GM23248 (cell line): ENCODE measurements at regions not wholly inside any gene's neighbourhood (a gene's known extent, or its start where the extent isn't known, plus 50 kb on each side); places are given as distances from the start of the nearest gene placed in this dataset.
A peak's percentile ranks its signal among the peaks of the same experiment; 100 is the strongest.

Experiments
- DNase-seq: peaks from one replicate; pipeline ENCODE4 v3.0.0-alpha.2; 2015
- H2AFZ ChIP-seq: fragments of 200-600 bp; sonication (generic); 2 replicates; pipeline ENCODE4 v1.6.1; 2016; ENCODE audit warnings: antibody characterized with exemption
- H3F3A ChIP-seq: fragments of 200-600 bp; sonication (generic); 2 replicates; pipeline ENCODE4 v1.6.1; 2016; ENCODE audit warnings: mild to moderate bottlenecking, antibody characterized with exemption, mixed run types; ENCODE audit not compliant: insufficient read depth
- H3K27ac ChIP-seq: fragments of 200-600 bp; sonication (generic); 2 replicates; pipeline ENCODE4 v1.5.1; 2016; ENCODE audit warnings: mild to moderate bottlenecking
- H3K27me3 ChIP-seq: fragments of 200-600 bp; sonication (generic); replicated peaks from 2 replicates; pipeline ENCODE4 v1.6.1; 2016; ENCODE audit warnings: mild to moderate bottlenecking; ENCODE audit not compliant: insufficient read depth
- H3K36me3 ChIP-seq: fragments of 200-600 bp; sonication (generic); 2 replicates; pipeline ENCODE4 v1.6.1; 2016; ENCODE audit warnings: low read depth, mild to moderate bottlenecking
- H3K4me1 ChIP-seq: fragments of 200-600 bp; sonication (generic); 2 replicates; pipeline ENCODE4 v1.6.1; 2016; ENCODE audit warnings: mild to moderate bottlenecking; ENCODE audit not compliant: insufficient read depth
- H3K4me2 ChIP-seq: fragments of 200-600 bp; sonication (generic); one replicate; pipeline ENCODE4 v1.6.1; 2016; ENCODE audit warnings: mild to moderate bottlenecking; ENCODE audit not compliant: unreplicated experiment
- H3K4me3 ChIP-seq: fragments of 200-600 bp; sonication (generic); 2 replicates; pipeline ENCODE4 v1.5.1; 2016; ENCODE audit warnings: mild to moderate bottlenecking
- H3K79me2 ChIP-seq: fragments of 200-600 bp; sonication (generic); 2 replicates; pipeline ENCODE4 v1.6.1; 2016; ENCODE audit warnings: mild to moderate bottlenecking; ENCODE audit not compliant: insufficient read depth
- H3K9ac ChIP-seq: fragments of 200-600 bp; sonication (generic); 2 replicates; pipeline ENCODE4 v1.6.1; 2016; ENCODE audit warnings: mild to moderate bottlenecking
- H3K9me2 ChIP-seq: fragments of 200-600 bp; sonication (generic); 2 replicates; pipeline ENCODE4 v1.6.1; 2016; ENCODE audit warnings: mixed run types, mild to moderate bottlenecking, moderate library complexity; ENCODE audit not compliant: insufficient read depth
- H3K9me3 ChIP-seq: fragments of 200-600 bp; sonication (generic); one replicate; pipeline ENCODE4 v1.6.1; 2017; ENCODE audit warnings: low read depth
- H4K20me1 ChIP-seq: fragments of 200-600 bp; sonication (generic); 2 replicates; pipeline ENCODE4 v1.6.0; 2016; ENCODE audit not compliant: insufficient read depth
- EZH2 ChIP-seq: fragments of 200-600 bp; sonication (generic); IDR thresholded peaks from 2 replicates; pipeline ENCODE4 v1.6.1; 2018; ENCODE audit warnings: antibody characterized with exemption, mild to moderate bottlenecking; ENCODE audit not compliant: insufficient read depth, poor library complexity, severe bottlenecking
- EZH2phosphoT487 ChIP-seq: fragments of 200-600 bp; sonication (generic); IDR thresholded peaks from 2 replicates; pipeline ENCODE4 v1.6.1; 2018; ENCODE audit warnings: antibody characterized with exemption, moderate library complexity, mild to moderate bottlenecking, low read depth; ENCODE audit not compliant: insufficient read depth
- WGBS, 2 experiments: methylation state at CpG; one replicate each; pipeline ENCODE4 v1.1.6; 2015 to 2017; ENCODE audit warnings: low lambda C conversion rate in 2 of 2, low coverage in 1 of 2; ENCODE audit errors: missing lambda C conversion rate in 2 of 2; 5-methylcytosine and 5-hydroxymethylcytosine counted together
- in situ Hi-C: fragments of 300-500 bp; cut with MboI; formaldehyde crosslinking; loops from 2 replicates; pipeline ENCODE4 v1.15.0; 2020

DNA sequence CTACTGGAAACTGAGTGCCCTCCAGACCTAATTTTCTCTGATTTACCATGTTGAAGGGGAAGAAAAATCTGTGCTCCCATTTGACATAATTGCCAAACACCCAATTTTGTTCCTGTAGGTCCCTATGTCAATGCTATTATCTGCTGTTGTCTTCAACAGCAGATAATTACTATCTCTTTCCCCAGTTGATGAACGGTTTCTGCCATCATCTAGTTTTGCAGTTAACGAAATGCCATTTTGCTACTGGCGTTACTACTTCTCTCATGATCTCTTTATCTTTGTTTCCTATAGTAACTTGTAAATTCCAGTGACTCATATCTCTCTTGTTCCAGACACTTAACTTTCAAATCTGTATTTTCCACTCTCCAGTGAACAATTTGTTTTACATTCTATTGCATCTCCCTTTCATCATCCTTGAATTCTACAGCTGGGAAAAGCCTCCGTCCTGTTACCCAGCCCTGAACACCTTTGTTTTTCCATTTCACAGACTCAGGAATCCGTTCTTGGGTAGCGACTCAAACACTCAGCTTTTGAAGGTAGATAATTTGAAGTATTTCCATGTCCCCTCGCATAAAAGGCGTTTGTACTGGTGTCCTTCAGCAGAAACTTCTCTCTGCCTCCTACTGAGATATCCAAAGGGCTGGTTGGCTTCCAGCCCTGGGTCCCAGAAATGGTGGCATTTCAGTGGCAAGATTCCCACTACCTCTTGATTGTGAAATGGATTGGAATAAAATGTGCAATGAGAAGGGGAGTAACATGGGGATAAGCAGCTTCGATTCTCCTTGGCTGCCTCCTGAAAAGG lies 111.7 kb downstream of the FOXB1 start:
- Histone ChIP-seq H3K4me2 (no peak overlapping the region), H4K20me1 (no peaks in the 10 kb centered on the region), H3K27ac (no peak overlapping the region), H3K36me3 (no peaks in the 10 kb centered on the region), H3K4me3 (no peak overlapping the region), H2AFZ (no peak overlapping the region), H3K9me2 (no peaks in the 10 kb centered on the region), H3K9me3 (no peaks in the 10 kb centered on the region), H3K4me1 (no peaks in the 10 kb centered on the region), H3K79me2 (no peaks in the 10 kb centered on the region), H3K9ac (no peak overlapping the region), H3K27me3 (peaks cover 43% of the 10 kb centered on the region), H3F3A (no peaks in the 10 kb centered on the region)
- no peak for TF ChIP-seq EZH2phosphoT487
- no peak for TF ChIP-seq EZH2
- peak; percentile 33 for DNase-seq
- in situ Hi-C loops, result no loop called here
- 64 to 68% methylated on average over 9 of the region's 9 CpGs for WGBS, 2 experiments

DNA sequence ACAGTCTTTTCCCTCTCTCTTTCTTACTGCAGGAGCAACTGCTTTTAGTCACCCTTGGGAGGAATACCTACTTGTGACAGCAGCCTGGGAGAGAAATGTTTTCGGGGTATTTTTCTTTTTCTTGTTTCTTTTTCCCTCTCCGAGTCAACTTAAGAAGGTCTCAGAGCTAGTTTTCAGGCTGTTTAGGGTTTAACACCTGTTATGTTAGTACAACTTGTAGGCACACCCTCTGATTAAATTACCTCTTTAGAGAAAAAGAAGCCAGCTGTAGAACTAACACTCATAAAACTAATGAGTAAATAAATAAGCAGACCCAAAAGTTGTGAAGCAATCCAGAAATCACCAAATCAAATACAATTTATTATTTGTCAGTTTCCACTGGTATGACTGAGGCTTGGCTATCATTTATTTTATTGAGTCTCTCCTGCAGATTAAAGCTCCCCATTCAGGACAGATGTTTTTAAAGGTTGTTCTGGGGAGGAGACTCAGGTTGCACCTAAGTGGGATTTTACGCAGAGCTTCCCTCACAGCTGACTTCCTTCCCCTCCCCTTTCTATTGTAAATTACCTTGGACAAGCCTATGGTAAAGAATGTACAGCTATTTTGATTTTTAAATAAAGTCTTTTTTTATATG lies 112.5 kb downstream of the FOXB1 start:
- Histone ChIP-seq H3K27ac (no peak overlapping the region), H3F3A (no peaks in the 10 kb centered on the region), H3K79me2 (no peaks in the 10 kb centered on the region), H3K9ac (no peak overlapping the region), H3K9me3 (no peaks in the 10 kb centered on the region), H3K4me3 (no peak overlapping the region), H3K27me3 (peaks cover 36% of the 10 kb centered on the region), H3K4me1 (no peaks in the 10 kb centered on the region), H4K20me1 (no peaks in the 10 kb centered on the region), H3K4me2 (no peak overlapping the region), H2AFZ (no peak overlapping the region), H3K9me2 (no peaks in the 10 kb centered on the region), H3K36me3 (no peaks in the 10 kb centered on the region)
- TF ChIP-seq EZH2phosphoT487 (no peak), EZH2 (no peak)
- WGBS, 2 experiments, result 35 to 36% methylated on average over 3 of the region's 3 CpGs
- in situ Hi-C loops, result no loop called here
- no peak for DNase-seq

DNA sequence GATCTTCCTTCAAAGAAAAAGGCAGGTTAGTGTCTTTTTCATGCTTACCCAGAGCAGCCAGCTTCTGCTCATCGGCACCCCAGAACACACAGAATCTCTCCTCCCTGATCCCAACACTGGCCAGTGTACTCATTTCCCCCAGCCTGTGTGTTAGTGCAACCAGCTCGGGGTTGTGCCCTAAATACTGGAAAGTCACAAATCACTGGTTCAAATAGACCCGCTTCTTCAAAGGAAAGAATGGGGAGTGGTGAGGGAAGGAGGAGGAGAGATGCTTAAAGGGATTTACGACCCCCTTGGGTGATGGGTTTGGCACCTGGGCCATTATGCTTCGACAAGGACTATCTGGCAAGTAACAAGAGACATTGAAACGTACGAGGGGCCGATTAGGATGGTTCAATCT lies 114.0 kb downstream of the FOXB1 start:
- H3F3A ChIP-seq, result no peaks in the 10 kb centered on the region
- no peak for DNase-seq
- peaks cover 36% of the 10 kb centered on the region for H3K27me3 ChIP-seq
- H3K9me3 ChIP-seq, result no peaks in the 10 kb centered on the region
- no peak overlapping the region for H3K4me2 ChIP-seq
- WGBS, 2 experiments, result 51 to 56% methylated on average over 8 of the region's 8 CpGs
- no peaks in the 10 kb centered on the region for H3K36me3 ChIP-seq
- no peaks in the 10 kb centered on the region for H3K4me1 ChIP-seq
- H2AFZ ChIP-seq, result no peak overlapping the region
- H3K9ac ChIP-seq, result no peak overlapping the region
- H3K4me3 ChIP-seq, result no peak overlapping the region
- H3K27ac ChIP-seq, result no peak overlapping the region
- H4K20me1 ChIP-seq, result no peaks in the 10 kb centered on the region
- H3K9me2 ChIP-seq, result no peaks in the 10 kb centered on the region
- in situ Hi-C loops, result no loop called here
- H3K79me2 ChIP-seq, result no peaks in the 10 kb centered on the region
- TF ChIP-seq EZH2, result no peak
- TF ChIP-seq EZH2phosphoT487, result no peak

DNA sequence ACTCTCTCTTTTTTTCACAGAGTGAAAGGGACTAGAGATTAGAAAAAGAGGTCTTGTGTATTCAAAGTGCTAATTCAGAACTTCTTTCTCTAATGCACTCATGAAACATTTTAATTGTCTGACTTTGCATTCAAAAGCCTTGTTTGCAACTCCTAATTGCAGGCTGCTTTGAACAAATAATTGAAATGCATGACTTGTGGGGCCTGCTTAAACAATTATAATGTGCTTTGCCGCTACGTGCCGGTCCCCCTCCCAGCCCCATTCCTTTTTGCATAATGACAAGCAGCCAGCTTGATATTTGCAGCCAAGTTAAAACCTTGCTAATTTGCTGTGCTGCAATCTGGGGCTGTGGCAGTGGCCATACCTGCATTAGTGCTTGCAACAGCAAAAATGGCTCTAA lies 114.5 kb downstream of the FOXB1 start:
- peaks cover 36% of the 10 kb centered on the region for H3K27me3 ChIP-seq
- no peak overlapping the region for H3K9ac ChIP-seq
- no peaks in the 10 kb centered on the region for H4K20me1 ChIP-seq
- no peaks in the 10 kb centered on the region for H3F3A ChIP-seq
- no peak overlapping the region for H2AFZ ChIP-seq
- no peaks in the 10 kb centered on the region for H3K79me2 ChIP-seq
- 31 to 46% methylated on average over 3 of the region's 3 CpGs for WGBS, 2 experiments
- no peak for TF ChIP-seq EZH2phosphoT487
- no peak for TF ChIP-seq EZH2
- DNase-seq, result no peak
- no peaks in the 10 kb centered on the region for H3K4me1 ChIP-seq
- H3K36me3 ChIP-seq, result no peaks in the 10 kb centered on the region
- in situ Hi-C loops, result no loop called here
- H3K4me3 ChIP-seq, result no peak overlapping the region
- H3K9me3 ChIP-seq, result no peaks in the 10 kb centered on the region
- no peaks in the 10 kb centered on the region for H3K9me2 ChIP-seq
- no peak overlapping the region for H3K4me2 ChIP-seq
- H3K27ac ChIP-seq, result no peak overlapping the region
